T-cell (primary cell): ENCODE measurements at regions not wholly inside any gene's neighbourhood (a gene's known extent, or its start where the extent isn't known, plus 50 kb on each side); places are given as distances from the start of the nearest gene placed in this dataset.

Experiments used
- ATAC-seq, 4 experiments: fragments of 200-7000 bp in 3 of 4; fragments of 150-1000 bp in 1 of 4; cut with Tn5 transposase; replicated peaks in 1 of 4; 1 replicate in 3 of 4; 2 replicates in 1 of 4; pipeline ENCODE4 v1.10.0; 2021; ENCODE audit warnings: moderate library complexity in 3 of 4, mild to moderate bottlenecking in 2 of 4, moderate number of reproducible peaks in 1 of 4
- CTCF ChIA-PET, 2 donors: fragments of 300-600 bp; sonication (Branson Sonifier 250); formaldehyde crosslinking; loops; one replicate each; lab custom pipeline; 2022; ENCODE audit warnings: antibody characterized with exemption in 2 of 2; lab: Charles Lee
- POLR2A ChIA-PET, 2 donors: fragments of 300-600 bp; sonication (Branson Sonifier 250); formaldehyde crosslinking; loops; one replicate each; lab custom pipeline; 2022; ENCODE audit warnings: antibody characterized with exemption in 2 of 2; lab: Charles Lee
- DNase-seq, 35 experiments: peaks; one replicate each; pipeline versions ENCODE4 v3.0.0 to v3.0.0-alpha.2; 2013 to 2023
- H3K27ac ChIP-seq: one replicate; pipeline ENCODE4 v1.5.1; 2013; ENCODE audit warnings: low read length
- H3K27me3 ChIP-seq, 2 experiments: replicated peaks in 1 of 2; 1 replicate in 1 of 2; 2 replicates in 1 of 2; pipeline versions ENCODE4 v1.6.1 to v1.7.0; 2013; ENCODE audit warnings: low read length in 1 of 2, mixed read lengths in 1 of 2; ENCODE audit not compliant: control insufficient read depth in 2 of 2, insufficient read depth in 2 of 2; ENCODE audit errors: extremely low read depth in 1 of 2
- H3K36me3 ChIP-seq, 2 donors: 1 replicate in 1 of 2; 2 replicates in 1 of 2; pipeline versions ENCODE4 v1.6.1 to v1.7.0; 2013; ENCODE audit warnings: low read length in 1 of 2; ENCODE audit not compliant: control insufficient read depth in 2 of 2, insufficient read depth in 1 of 2; ENCODE audit errors: extremely low read depth in 1 of 2
- H3K4me1 ChIP-seq, 2 experiments: 1 replicate in 1 of 2; 2 replicates in 1 of 2; pipeline versions ENCODE4 v1.6.1 to v1.7.0; 2013; ENCODE audit warnings: low read length in 2 of 2, mixed read lengths in 1 of 2; ENCODE audit not compliant: insufficient read depth in 2 of 2, control insufficient read depth in 1 of 2; ENCODE audit errors: extremely low read depth in 1 of 2
- H3K4me3 ChIP-seq, 2 donors: 1 replicate in 1 of 2; 2 replicates in 1 of 2; pipeline versions ENCODE4 v1.5.1 to v1.7.0; 2013; ENCODE audit warnings: mild to moderate bottlenecking in 2 of 2, low read length in 1 of 2, moderate library complexity in 1 of 2; ENCODE audit not compliant: control insufficient read depth in 1 of 2; ENCODE audit errors: extremely low read depth in 1 of 2
- H3K9me3 ChIP-seq: 2 replicates; pipeline ENCODE4 v1.7.0; 2013
- H3K27ac Mint-ChIP-seq, 2 donors: one replicate each; pipeline ENCODE4 v1.8.0; 2020 to 2021; ENCODE audit warnings: mild to moderate bottlenecking in 2 of 2, mixed read lengths in 2 of 2
- H3K27me3 Mint-ChIP-seq, 2 donors: one replicate each; pipeline ENCODE4 v1.8.0; 2021 to 2022; ENCODE audit warnings: mixed read lengths in 2 of 2
- H3K36me3 Mint-ChIP-seq: one replicate; pipeline ENCODE4 v1.8.0; 2021; ENCODE audit warnings: mixed read lengths
- H3K4me1 Mint-ChIP-seq, 3 donors: one replicate each; pipeline ENCODE4 v1.8.0; 2020 to 2022; ENCODE audit warnings: mixed read lengths in 3 of 3, mild to moderate bottlenecking in 1 of 3
- H3K4me3 Mint-ChIP-seq, 3 donors: one replicate each; pipeline ENCODE4 v1.8.0; 2020 to 2022; ENCODE audit warnings: mild to moderate bottlenecking in 3 of 3, mixed read lengths in 3 of 3, moderate library complexity in 3 of 3
- H3K9me3 Mint-ChIP-seq, 3 donors: one replicate each; pipeline ENCODE4 v1.8.0; 2020 to 2022; ENCODE audit warnings: mixed read lengths in 3 of 3
- WGBS: methylation state at CpG from one replicate; pipeline ENCODE4 v1.1.5; 2013; ENCODE audit warnings: missing lambda C conversion rate; ENCODE audit not compliant: insufficient coverage; 5-methylcytosine and 5-hydroxymethylcytosine counted together

DNA sequence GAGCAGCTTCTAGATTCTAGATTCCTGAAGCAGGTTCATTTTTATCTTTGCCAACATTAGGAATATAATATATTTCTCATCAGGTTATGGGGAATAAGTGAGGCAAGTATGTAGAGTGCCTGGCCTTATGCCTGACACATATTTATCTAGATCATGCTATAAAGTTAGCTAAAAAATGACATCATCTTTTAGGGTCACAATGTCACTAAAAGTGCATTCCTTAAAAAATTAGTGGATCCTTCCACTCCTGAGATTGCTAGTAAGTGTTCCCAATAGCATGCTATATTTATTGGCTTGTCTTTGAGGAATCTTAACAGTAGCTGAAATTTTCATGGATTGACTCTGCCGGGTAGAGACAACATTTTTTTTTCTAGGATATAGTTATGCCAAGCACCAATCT, 305.9 kb upstream of the TMCO5A start:
- H3K27me3 Mint-ChIP-seq, result no peaks in the 10 kb centered on the region
- no peak for DNase-seq
- no peak overlapping the region for H3K27ac Mint-ChIP-seq
- Histone ChIP-seq H3K9me3 (no peaks in the 10 kb centered on the region), H3K27ac (no peak overlapping the region), H3K4me1 (no peaks in the 10 kb centered on the region), H3K27me3 (no peaks in the 10 kb centered on the region), H3K36me3 (no peaks in the 10 kb centered on the region), H3K4me3 (no peak overlapping the region)
- 100% methylated on average over 1 of the region's 1 CpG for WGBS
- POLR2A ChIA-PET, result no interaction called here
- H3K9me3 Mint-ChIP-seq, result no peaks in the 10 kb centered on the region
- H3K4me3 Mint-ChIP-seq, result no peak overlapping the region
- ATAC-seq, result no peak
- H3K36me3 Mint-ChIP-seq, result no peaks in the 10 kb centered on the region
- CTCF ChIA-PET, result no interaction called here
- no peaks in the 10 kb centered on the region for H3K4me1 Mint-ChIP-seq

DNA sequence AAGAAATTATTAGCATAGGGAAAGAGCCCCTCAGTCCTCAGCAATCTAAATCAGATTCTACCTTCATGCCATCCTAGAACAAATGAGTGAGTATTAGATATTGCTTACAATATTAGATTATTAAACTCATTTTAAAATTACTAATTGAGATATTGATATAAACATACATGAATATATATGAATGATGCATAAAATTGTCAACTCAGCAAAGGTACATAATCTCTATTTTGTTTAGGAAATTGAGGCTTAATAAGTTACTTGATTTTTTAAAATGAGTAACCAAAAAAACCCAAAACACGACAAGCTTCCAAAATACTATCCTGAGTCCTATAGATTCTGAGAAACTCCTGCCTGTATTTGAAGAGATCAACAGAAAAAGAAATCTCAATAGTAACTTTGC, 297.7 kb upstream of the TMCO5A start:
- ChIA-PET CTCF (no interaction called here), POLR2A (no interaction called here)
- H3K27me3 ChIP-seq, result no peaks in the 10 kb centered on the region
- no peaks in the 10 kb centered on the region for H3K4me1 ChIP-seq
- H3K27ac Mint-ChIP-seq, result no peak overlapping the region
- no peaks in the 10 kb centered on the region for H3K36me3 Mint-ChIP-seq
- DNase-seq, result no peak
- H3K4me1 Mint-ChIP-seq, result no peaks in the 10 kb centered on the region
- H3K4me3 ChIP-seq, result no peak overlapping the region
- no peak for ATAC-seq
- no peaks in the 10 kb centered on the region for H3K9me3 ChIP-seq
- no peak overlapping the region for H3K4me3 Mint-ChIP-seq
- WGBS, result no CpG with 5 or more reads among the region's 1 CpG
- no peaks in the 10 kb centered on the region for H3K9me3 Mint-ChIP-seq
- no peak overlapping the region for H3K27ac ChIP-seq
- no peaks in the 10 kb centered on the region for H3K36me3 ChIP-seq
- no peaks in the 10 kb centered on the region for H3K27me3 Mint-ChIP-seq

DNA sequence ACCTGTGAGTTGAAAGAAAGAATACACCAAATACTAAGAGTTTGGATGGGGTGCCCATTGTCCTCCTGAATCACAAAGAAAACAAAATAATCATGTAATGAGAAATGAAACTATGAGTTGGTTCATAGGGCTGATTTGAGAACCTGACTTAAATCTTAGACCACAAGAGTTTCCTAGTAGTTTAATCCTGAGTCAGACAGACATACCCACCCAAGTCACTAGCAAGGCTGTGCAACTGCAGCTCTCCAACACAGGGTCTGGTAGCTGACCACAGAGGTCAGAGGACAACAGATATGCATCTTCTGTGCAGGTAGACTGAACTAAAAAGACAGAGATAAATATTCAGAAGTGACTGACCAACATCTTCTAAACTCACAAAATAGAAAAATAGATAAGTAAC, 296.3 kb upstream of the TMCO5A start:
- ChIA-PET CTCF (no interaction called here), POLR2A (no interaction called here)
- Mint-ChIP-seq H3K4me1 (no peaks in the 10 kb centered on the region), H3K27ac (no peak overlapping the region), H3K36me3 (no peaks in the 10 kb centered on the region), H3K4me3 (no peak overlapping the region), H3K9me3 (peaks cover 0 to 3% (median 0%) of the 10 kb centered on the region in 3 donors), H3K27me3 (no peaks in the 10 kb centered on the region)
- no peaks in the 10 kb centered on the region for H3K4me1 ChIP-seq
- H3K36me3 ChIP-seq, result no peaks in the 10 kb centered on the region
- DNase-seq (no peak), ATAC-seq (no peak)
- H3K9me3 ChIP-seq, result no peaks in the 10 kb centered on the region
- no peaks in the 10 kb centered on the region for H3K27me3 ChIP-seq
- no peak overlapping the region for H3K27ac ChIP-seq
- H3K4me3 ChIP-seq, result no peak overlapping the region

DNA sequence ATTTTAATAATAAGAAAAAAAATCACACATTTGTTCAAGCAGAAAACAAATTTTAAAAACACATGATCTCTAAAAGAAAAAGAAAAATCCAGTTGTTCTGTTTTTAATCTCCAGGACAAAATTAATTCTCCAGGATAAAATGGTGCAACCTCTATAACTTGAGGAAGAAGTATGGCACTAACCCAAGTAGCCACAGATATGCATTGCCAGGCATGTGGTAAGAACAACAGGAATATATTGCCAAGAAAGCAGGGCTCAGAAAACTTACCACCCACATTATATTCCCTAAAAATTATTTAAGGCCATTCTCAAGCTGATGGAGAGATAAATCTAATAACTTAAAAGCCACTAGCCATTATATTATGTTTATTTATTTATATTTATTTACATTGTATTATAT, 295.7 kb upstream of the TMCO5A start:
- Mint-ChIP-seq H3K4me1 (no peaks in the 10 kb centered on the region), H3K9me3 (peaks cover 0 to 3% (median 0%) of the 10 kb centered on the region in 3 donors), H3K27ac (no peak overlapping the region), H3K27me3 (no peaks in the 10 kb centered on the region), H3K36me3 (no peaks in the 10 kb centered on the region), H3K4me3 (no peak overlapping the region)
- no peaks in the 10 kb centered on the region for H3K9me3 ChIP-seq
- H3K27me3 ChIP-seq, result no peaks in the 10 kb centered on the region
- ATAC-seq (no peak), DNase-seq (no peak)
- H3K4me1 ChIP-seq, result no peaks in the 10 kb centered on the region
- ChIA-PET POLR2A (no interaction called here), CTCF (no interaction called here)
- H3K27ac ChIP-seq, result no peak overlapping the region
- no peak overlapping the region for H3K4me3 ChIP-seq
- H3K36me3 ChIP-seq, result no peaks in the 10 kb centered on the region

DNA sequence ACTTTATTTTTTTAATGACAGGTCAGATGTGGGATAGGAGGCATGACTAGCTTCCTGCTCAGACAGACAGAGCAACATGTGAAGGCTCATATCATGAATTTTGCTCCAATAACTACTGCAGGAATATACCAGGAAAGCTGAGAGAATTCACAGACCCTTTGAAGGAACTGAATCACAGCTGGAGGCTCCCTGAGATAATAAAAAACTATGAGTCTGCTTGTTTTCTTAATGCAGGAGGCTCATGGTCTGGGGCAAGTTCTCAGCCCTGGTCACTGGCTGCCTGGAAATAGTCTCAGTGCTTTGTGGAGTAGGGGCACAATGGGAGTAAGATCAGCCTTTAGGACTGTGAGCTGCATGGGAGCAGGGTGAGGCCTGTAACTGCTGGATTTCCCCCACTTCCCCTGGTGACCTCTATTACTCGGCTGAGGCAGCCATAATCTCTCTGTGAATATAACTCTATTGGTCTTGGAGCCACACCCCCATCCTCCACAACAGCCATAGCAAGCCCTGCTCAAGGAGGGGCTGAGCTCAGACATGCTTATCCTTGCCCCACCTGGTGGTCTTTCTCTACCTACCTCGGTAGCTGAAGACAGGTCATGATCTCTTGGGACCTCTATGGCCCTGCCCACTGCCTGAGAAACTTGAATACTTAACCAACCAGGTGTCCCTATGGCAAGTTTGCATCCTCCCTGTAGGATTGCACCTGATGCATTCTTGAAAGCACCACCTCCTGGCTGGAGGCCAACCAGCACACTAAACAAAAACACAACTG, 281.6 kb upstream of the TMCO5A start:
- Histone ChIP-seq H3K36me3 (no peaks in the 10 kb centered on the region), H3K4me3 (no peak overlapping the region), H3K4me1 (no peaks in the 10 kb centered on the region)

DNA sequence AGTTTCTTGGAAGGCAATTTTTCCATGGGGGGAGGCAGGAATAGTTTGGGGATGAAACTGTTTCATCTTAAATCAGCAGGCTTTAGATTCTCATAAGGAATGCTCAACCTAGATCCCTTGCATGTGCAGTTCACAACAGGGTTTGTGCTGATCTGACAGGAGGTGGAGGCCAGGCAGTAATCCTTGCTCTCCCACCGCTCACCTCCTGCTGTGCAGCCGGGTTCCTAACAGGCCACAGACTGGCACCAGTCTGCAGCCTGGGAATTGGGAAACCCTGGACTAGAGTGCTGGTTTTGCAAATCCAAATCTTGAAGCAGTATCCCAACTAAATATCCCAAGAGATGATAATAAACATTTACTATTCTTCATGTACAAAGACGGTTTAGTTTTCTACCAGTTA, 256.3 kb upstream of the TMCO5A start:
- ATAC-seq (no peak), DNase-seq (no peak)
- no peaks in the 10 kb centered on the region for H3K27me3 Mint-ChIP-seq
- H3K27ac ChIP-seq, result no peak overlapping the region
- no peak overlapping the region for H3K27ac Mint-ChIP-seq
- no peaks in the 10 kb centered on the region for H3K9me3 Mint-ChIP-seq
- no peaks in the 10 kb centered on the region for H3K9me3 ChIP-seq
- no peaks in the 10 kb centered on the region for H3K4me1 ChIP-seq
- POLR2A ChIA-PET, result no interaction called here
- CTCF ChIA-PET, result no interaction called here
- no peak overlapping the region for H3K4me3 Mint-ChIP-seq
- no peaks in the 10 kb centered on the region for H3K4me1 Mint-ChIP-seq
- 79% methylated on average over 2 of the region's 3 CpGs for WGBS
- H3K36me3 ChIP-seq, result no peaks in the 10 kb centered on the region
- no peaks in the 10 kb centered on the region for H3K36me3 Mint-ChIP-seq
- no peaks in the 10 kb centered on the region for H3K27me3 ChIP-seq
- H3K4me3 ChIP-seq, result no peak overlapping the region

More for the DNA sequence above, 281.6 kb upstream of the TMCO5A start:
- CTCF ChIA-PET, result interaction anchor here in 1 of 2 donors (0.5 kb wide), 2 partner anchors 14 to 219 kb away, joined by 3 to 4 read pairs; no protein-coding TSS in a partner anchor
- Mint-ChIP-seq H3K27ac (no peak overlapping the region), H3K27me3 (no peaks in the 10 kb centered on the region), H3K4me3 (no peak overlapping the region), H3K36me3 (no peaks in the 10 kb centered on the region), H3K4me1 (no peaks in the 10 kb centered on the region), H3K9me3 (peaks cover 0 to 36% (median 15%) of the 10 kb centered on the region in 3 donors)
- POLR2A ChIA-PET, result interaction anchor here in 1 of 2 donors (0.5 kb wide), 1 partner anchor 292 kb away, joined by 5 read pairs; no protein-coding TSS in a partner anchor
- Histone ChIP-seq H3K9me3 (no peaks in the 10 kb centered on the region), H3K27ac (no peak overlapping the region), H3K27me3 (no peaks in the 10 kb centered on the region)
- DNase-seq (no peak), ATAC-seq (no peak)
- 60% methylated on average over 1 of the region's 2 CpGs for WGBS
